WTC11 (cell line): ENCODE measurements at regions not wholly inside any gene's neighbourhood (a gene's known extent, or its start where the extent isn't known, plus 50 kb on each side); places are given as distances from the start of the nearest gene placed in this dataset.

Experiments
- ATAC-seq: fragments of 200-7000 bp; cut with Tn5 transposase; 2 replicates; pipeline ENCODE4 v1.10.0; 2021; ENCODE audit warnings: mild to moderate bottlenecking, moderate library complexity
- CTCF ChIA-PET: fragments of 300-600 bp; sonication (Branson Sonifier 250); formaldehyde crosslinking; loops from one replicate; lab custom pipeline; 2021; ENCODE audit warnings: antibody characterized with exemption; lab: Charles Lee
- POLR2A ChIA-PET: fragments of 350-600 bp; sonication (Branson Sonifier 250); formaldehyde crosslinking; loops from one replicate; lab custom pipeline; 2021; ENCODE audit warnings: antibody characterized with exemption; lab: Charles Lee
- DNase-seq: peaks from one replicate; pipeline ENCODE4 v3.0.0; 2021; ENCODE audit warnings: low spot score
- H3K27ac Mint-ChIP-seq: 2 replicates; pipeline ENCODE4 v1.8.0; 2021; ENCODE audit warnings: mixed read lengths
- H3K27me3 Mint-ChIP-seq: 2 replicates; pipeline ENCODE4 v1.8.0; 2021; ENCODE audit warnings: low read depth, mild to moderate bottlenecking, moderate library complexity, mixed read lengths
- H3K36me3 Mint-ChIP-seq: 2 replicates; pipeline ENCODE4 v1.8.0; 2021; ENCODE audit warnings: mixed read lengths
- H3K4me1 Mint-ChIP-seq: 2 replicates; pipeline ENCODE4 v1.8.0; 2022; ENCODE audit warnings: mixed read lengths
- H3K4me3 Mint-ChIP-seq: 2 replicates; pipeline ENCODE4 v1.8.0; 2021; ENCODE audit warnings: mild to moderate bottlenecking, moderate library complexity, mixed read lengths
- H3K9me3 Mint-ChIP-seq: 2 replicates; pipeline ENCODE4 v1.8.0; 2021; ENCODE audit warnings: mixed read lengths
- EMX1 ChIP-seq: fragments of 250-450 bp; sonication (Bioruptor Pico); IDR thresholded peaks from 2 replicates; pipeline ENCODE4 v1.8.0; 2021; ENCODE audit warnings: mild to moderate bottlenecking
- FOXP1 ChIP-seq: sonication (generic); formaldehyde crosslinking; IDR thresholded peaks from 2 replicates; pipeline ENCODE4 v1.8.0; 2022; ENCODE audit warnings: missing genetic modification reagents, mild to moderate bottlenecking, moderate library complexity, borderline replicate concordance
- NFE2L1 ChIP-seq: sonication (generic); formaldehyde crosslinking; IDR thresholded peaks from 2 replicates; pipeline ENCODE4 v1.8.1; 2023; ENCODE audit warnings: missing genetic modification reagents
- NR3C1 ChIP-seq: sonication (generic); formaldehyde crosslinking; conservative IDR thresholded peaks from 2 replicates; pipeline ENCODE4 v1.8.1; 2023; ENCODE audit warnings: low read depth, mild to moderate bottlenecking, missing genetic modification reagents
- PREB ChIP-seq: sonication (generic); formaldehyde crosslinking; IDR thresholded peaks from 2 replicates; pipeline ENCODE4 v1.8.1; 2022; ENCODE audit warnings: mild to moderate bottlenecking, missing genetic modification reagents, moderate library complexity, borderline replicate concordance
- TEAD1 ChIP-seq: sonication (generic); formaldehyde crosslinking; IDR thresholded peaks from 2 replicates; pipeline ENCODE4 v1.8.0; 2022; ENCODE audit warnings: mild to moderate bottlenecking, missing genetic modification reagents
- USF1 ChIP-seq: sonication (generic); formaldehyde crosslinking; IDR thresholded peaks from 2 replicates; pipeline ENCODE4 v1.8.0; 2022; ENCODE audit warnings: mild to moderate bottlenecking, missing genetic modification reagents
- USF2 ChIP-seq: sonication (generic); formaldehyde crosslinking; IDR thresholded peaks from 2 replicates; pipeline ENCODE4 v1.8.1; 2023; ENCODE audit warnings: mild to moderate bottlenecking, missing genetic modification reagents, moderate library complexity
- ZBTB21 ChIP-seq: sonication (generic); formaldehyde crosslinking; IDR thresholded peaks from 2 replicates; pipeline ENCODE4 v1.8.1; 2023; ENCODE audit warnings: mild to moderate bottlenecking, missing genetic modification reagents, borderline replicate concordance
- ZNF281 ChIP-seq: sonication (generic); formaldehyde crosslinking; IDR thresholded peaks from 2 replicates; pipeline ENCODE4 v1.8.0; 2023; ENCODE audit warnings: mild to moderate bottlenecking, missing genetic modification reagents
- ZNF416 ChIP-seq: fragments of 250-450 bp; sonication (Bioruptor Pico); IDR thresholded peaks from 2 replicates; pipeline ENCODE4 v1.9.0; 2021; ENCODE audit warnings: mild to moderate bottlenecking, inconsistent platforms
- ZNF423 ChIP-seq: fragments of 250-450 bp; sonication (Bioruptor Pico); IDR thresholded peaks from 2 replicates; pipeline ENCODE4 v2.1.2; 2022; ENCODE audit warnings: mild to moderate bottlenecking, moderate library complexity
- TF ChIP-seq, protein P1 (sequence below): sonication (generic); formaldehyde crosslinking; IDR thresholded peaks from 2 replicates; pipeline ENCODE4 v1.8.1; 2022; ENCODE audit warnings: low read depth, mild to moderate bottlenecking, moderate library complexity, missing genetic modification reagents, borderline replicate concordance
- TF ChIP-seq, protein P2 (sequence below): sonication (generic); formaldehyde crosslinking; IDR thresholded peaks from 2 replicates; pipeline ENCODE4 v1.8.1; 2023; ENCODE audit warnings: mild to moderate bottlenecking, missing genetic modification reagents, borderline replicate concordance
- TF ChIP-seq, protein P3 (sequence below): sonication (generic); formaldehyde crosslinking; IDR thresholded peaks from 2 replicates; pipeline ENCODE4 v1.8.1; 2023; ENCODE audit warnings: mild to moderate bottlenecking, missing genetic modification reagents, moderate library complexity
- TF ChIP-seq, protein P4 (sequence below): sonication (generic); formaldehyde crosslinking; IDR thresholded peaks from 2 replicates; pipeline ENCODE4 v1.8.1; 2022; ENCODE audit warnings: mild to moderate bottlenecking, moderate library complexity, missing genetic modification reagents
- TF ChIP-seq, protein P5 (sequence below): sonication (generic); formaldehyde crosslinking; conservative IDR thresholded peaks from 2 replicates; pipeline ENCODE4 v1.8.1; 2023; ENCODE audit warnings: mild to moderate bottlenecking, low read depth, missing genetic modification reagents, moderate library complexity
- TF ChIP-seq, protein P6 (sequence below): sonication (generic); formaldehyde crosslinking; IDR thresholded peaks from 2 replicates; pipeline ENCODE4 v1.8.0; 2022; ENCODE audit warnings: mild to moderate bottlenecking, missing genetic modification reagents

- Mint-ChIP-seq H3K27me3 (peaks cover 27% of the 10 kb centered on the region), H3K27ac (no peak overlapping the region), H3K9me3 (peaks cover 15% of the 10 kb centered on the region), H3K4me3 (no peak overlapping the region)
- CTCF ChIA-PET: no interaction called here
- POLR2A ChIA-PET: no interaction called here
- TF ChIP-seq, protein P1, sequence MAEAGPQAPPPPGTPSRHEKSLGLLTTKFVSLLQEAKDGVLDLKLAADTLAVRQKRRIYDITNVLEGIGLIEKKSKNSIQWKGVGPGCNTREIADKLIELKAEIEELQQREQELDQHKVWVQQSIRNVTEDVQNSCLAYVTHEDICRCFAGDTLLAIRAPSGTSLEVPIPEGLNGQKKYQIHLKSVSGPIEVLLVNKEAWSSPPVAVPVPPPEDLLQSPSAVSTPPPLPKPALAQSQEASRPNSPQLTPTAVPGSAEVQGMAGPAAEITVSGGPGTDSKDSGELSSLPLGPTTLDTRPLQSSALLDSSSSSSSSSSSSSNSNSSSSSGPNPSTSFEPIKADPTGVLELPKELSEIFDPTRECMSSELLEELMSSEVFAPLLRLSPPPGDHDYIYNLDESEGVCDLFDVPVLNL (CRISPR knock-in tag): no peak
- TF ChIP-seq ZBTB21 (CRISPR knock-in tag): no peak
- TF ChIP-seq, protein P2, sequence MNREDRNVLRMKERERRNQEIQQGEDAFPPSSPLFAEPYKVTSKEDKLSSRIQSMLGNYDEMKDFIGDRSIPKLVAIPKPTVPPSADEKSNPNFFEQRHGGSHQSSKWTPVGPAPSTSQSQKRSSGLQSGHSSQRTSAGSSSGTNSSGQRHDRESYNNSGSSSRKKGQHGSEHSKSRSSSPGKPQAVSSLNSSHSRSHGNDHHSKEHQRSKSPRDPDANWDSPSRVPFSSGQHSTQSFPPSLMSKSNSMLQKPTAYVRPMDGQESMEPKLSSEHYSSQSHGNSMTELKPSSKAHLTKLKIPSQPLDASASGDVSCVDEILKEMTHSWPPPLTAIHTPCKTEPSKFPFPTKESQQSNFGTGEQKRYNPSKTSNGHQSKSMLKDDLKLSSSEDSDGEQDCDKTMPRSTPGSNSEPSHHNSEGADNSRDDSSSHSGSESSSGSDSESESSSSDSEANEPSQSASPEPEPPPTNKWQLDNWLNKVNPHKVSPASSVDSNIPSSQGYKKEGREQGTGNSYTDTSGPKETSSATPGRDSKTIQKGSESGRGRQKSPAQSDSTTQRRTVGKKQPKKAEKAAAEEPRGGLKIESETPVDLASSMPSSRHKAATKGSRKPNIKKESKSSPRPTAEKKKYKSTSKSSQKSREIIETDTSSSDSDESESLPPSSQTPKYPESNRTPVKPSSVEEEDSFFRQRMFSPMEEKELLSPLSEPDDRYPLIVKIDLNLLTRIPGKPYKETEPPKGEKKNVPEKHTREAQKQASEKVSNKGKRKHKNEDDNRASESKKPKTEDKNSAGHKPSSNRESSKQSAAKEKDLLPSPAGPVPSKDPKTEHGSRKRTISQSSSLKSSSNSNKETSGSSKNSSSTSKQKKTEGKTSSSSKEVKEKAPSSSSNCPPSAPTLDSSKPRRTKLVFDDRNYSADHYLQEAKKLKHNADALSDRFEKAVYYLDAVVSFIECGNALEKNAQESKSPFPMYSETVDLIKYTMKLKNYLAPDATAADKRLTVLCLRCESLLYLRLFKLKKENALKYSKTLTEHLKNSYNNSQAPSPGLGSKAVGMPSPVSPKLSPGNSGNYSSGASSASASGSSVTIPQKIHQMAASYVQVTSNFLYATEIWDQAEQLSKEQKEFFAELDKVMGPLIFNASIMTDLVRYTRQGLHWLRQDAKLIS (CRISPR knock-in tag): no peak
- TF ChIP-seq, protein P3, sequence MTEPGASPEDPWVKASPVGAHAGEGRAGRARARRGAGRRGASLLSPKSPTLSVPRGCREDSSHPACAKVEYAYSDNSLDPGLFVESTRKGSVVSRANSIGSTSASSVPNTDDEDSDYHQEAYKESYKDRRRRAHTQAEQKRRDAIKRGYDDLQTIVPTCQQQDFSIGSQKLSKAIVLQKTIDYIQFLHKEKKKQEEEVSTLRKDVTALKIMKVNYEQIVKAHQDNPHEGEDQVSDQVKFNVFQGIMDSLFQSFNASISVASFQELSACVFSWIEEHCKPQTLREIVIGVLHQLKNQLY (CRISPR knock-in tag): no peak
- TF ChIP-seq ZNF281: no peak
- TF ChIP-seq, protein P4, sequence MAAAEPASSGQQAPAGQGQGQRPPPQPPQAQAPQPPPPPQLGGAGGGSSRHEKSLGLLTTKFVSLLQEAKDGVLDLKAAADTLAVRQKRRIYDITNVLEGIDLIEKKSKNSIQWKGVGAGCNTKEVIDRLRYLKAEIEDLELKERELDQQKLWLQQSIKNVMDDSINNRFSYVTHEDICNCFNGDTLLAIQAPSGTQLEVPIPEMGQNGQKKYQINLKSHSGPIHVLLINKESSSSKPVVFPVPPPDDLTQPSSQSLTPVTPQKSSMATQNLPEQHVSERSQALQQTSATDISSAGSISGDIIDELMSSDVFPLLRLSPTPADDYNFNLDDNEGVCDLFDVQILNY: no peak
- TF ChIP-seq ZNF423: no peak
- TF ChIP-seq, protein P5, sequence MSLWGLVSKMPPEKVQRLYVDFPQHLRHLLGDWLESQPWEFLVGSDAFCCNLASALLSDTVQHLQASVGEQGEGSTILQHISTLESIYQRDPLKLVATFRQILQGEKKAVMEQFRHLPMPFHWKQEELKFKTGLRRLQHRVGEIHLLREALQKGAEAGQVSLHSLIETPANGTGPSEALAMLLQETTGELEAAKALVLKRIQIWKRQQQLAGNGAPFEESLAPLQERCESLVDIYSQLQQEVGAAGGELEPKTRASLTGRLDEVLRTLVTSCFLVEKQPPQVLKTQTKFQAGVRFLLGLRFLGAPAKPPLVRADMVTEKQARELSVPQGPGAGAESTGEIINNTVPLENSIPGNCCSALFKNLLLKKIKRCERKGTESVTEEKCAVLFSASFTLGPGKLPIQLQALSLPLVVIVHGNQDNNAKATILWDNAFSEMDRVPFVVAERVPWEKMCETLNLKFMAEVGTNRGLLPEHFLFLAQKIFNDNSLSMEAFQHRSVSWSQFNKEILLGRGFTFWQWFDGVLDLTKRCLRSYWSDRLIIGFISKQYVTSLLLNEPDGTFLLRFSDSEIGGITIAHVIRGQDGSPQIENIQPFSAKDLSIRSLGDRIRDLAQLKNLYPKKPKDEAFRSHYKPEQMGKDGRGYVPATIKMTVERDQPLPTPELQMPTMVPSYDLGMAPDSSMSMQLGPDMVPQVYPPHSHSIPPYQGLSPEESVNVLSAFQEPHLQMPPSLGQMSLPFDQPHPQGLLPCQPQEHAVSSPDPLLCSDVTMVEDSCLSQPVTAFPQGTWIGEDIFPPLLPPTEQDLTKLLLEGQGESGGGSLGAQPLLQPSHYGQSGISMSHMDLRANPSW: no peak
- no peak for TF ChIP-seq USF1 (CRISPR knock-in tag)
- TF ChIP-seq NFE2L1 (CRISPR knock-in tag): no peak
- TF ChIP-seq, all 79 proteins: peak for 0
- DNase-seq (no peak), ATAC-seq (no peak)
- Mint-ChIP-seq H3K36me3 (peaks cover 10% of the 10 kb centered on the region; the same call in 1 of the 2 replicates), H3K4me1 (peaks cover 53% of the 10 kb centered on the region)
Measured at GRCh38 chr1:29972421-29973053, 736.2 kb downstream of the PTPRU start.

GRCh38 chr1:29971703-29972102, 735.4 kb downstream of the PTPRU start:
- Mint-ChIP-seq H3K36me3 (peaks cover 6% of the 10 kb centered on the region; the same call in 1 of the 2 replicates), H3K9me3 (peaks cover 10% of the 10 kb centered on the region), H3K4me3 (no peak overlapping the region), H3K27ac (no peak overlapping the region), H3K4me1 (peaks cover 53% of the 10 kb centered on the region), H3K27me3 (peaks cover 27% of the 10 kb centered on the region)
- CTCF ChIA-PET: no interaction called here
- no peak for ATAC-seq
- POLR2A ChIA-PET: no interaction called here
- DNase-seq: no peak
- TF ChIP-seq, protein P6, sequence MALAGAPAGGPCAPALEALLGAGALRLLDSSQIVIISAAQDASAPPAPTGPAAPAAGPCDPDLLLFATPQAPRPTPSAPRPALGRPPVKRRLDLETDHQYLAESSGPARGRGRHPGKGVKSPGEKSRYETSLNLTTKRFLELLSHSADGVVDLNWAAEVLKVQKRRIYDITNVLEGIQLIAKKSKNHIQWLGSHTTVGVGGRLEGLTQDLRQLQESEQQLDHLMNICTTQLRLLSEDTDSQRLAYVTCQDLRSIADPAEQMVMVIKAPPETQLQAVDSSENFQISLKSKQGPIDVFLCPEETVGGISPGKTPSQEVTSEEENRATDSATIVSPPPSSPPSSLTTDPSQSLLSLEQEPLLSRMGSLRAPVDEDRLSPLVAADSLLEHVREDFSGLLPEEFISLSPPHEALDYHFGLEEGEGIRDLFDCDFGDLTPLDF (CRISPR knock-in tag): no peak
- TF ChIP-seq EMX1: no peak
- TF ChIP-seq ZNF416 (CRISPR knock-in tag): no peak
- no peak for TF ChIP-seq NR3C1 (CRISPR knock-in tag)
- TF ChIP-seq USF2 (CRISPR knock-in tag): no peak
- no peak for TF ChIP-seq TEAD1 (CRISPR knock-in tag)
- TF ChIP-seq PREB (CRISPR knock-in tag): no peak
- TF ChIP-seq FOXP1: no peak
